ENCODE measurements at regions not wholly inside any gene's neighbourhood (a gene's known extent, or its start where the extent isn't known, plus 50 kb on each side); places are given as distances from the start of the nearest gene placed in this dataset.

GRCh38 chr4:138086611-138087041 lies 155.5 kb downstream of the SLC7A11 start:
- H2AFZ ChIP-seq (ENCODE audit: low read depth), result peak overlapping the region; percentile 61; the same call in 1 of the 2 replicates
- H3F3A ChIP-seq (replicated peaks; ENCODE audit: insufficient read depth), result peaks cover 3% of the 10 kb centered on the region
- no peak overlapping the region for H3K9ac ChIP-seq
- no peaks in the 10 kb centered on the region for H3K36me3 ChIP-seq (replicated peaks in 1 of 2; ENCODE audit: control insufficient read depth in 1 of 2, insufficient read depth in 2 of 2, low read length in 1 of 2)
- ChIA-PET CTCF (interaction anchor here (1.2 to 1.4 kb wide), 2 partner anchors 50 to 266 kb away, joined by 3 to 5 read pairs; no protein-coding TSS in a partner anchor), POLR2A (no interaction called here)
- H3K4me2 ChIP-seq, result 0 out of 2 replicates have a peak overlapping the region, but pooled peaks have one; percentile 16
- H3K4me3 ChIP-seq (ENCODE audit: low read depth in 2 of 2, low read length in 1 of 2), result no peak overlapping the region
- no peaks in the 10 kb centered on the region for H3K9me2 ChIP-seq
- no peaks in the 10 kb centered on the region for H3K79me2 ChIP-seq (ENCODE audit: insufficient read depth)
- peak overlapping the region; percentile 10 to 50; a peak in 2 of 4 replicates for H3K27ac ChIP-seq (ENCODE audit: low read depth in 2 of 2, low read length in 1 of 2)
- no peaks in the 10 kb centered on the region; a peak in 2 of 4 replicates for H3K4me1 ChIP-seq (ENCODE audit: control insufficient read depth in 1 of 2, insufficient read depth in 2 of 2, low read depth in 1 of 2, low read length in 1 of 2)
- TF ChIP-seq USF2 (IDR thresholded peaks at IDR 0.05; ENCODE audit: borderline replicate concordance, low read depth, low read length), result no peak
- no peak for TF ChIP-seq SIN3A (IDR thresholded peaks at IDR 0.05; ENCODE audit: borderline replicate concordance, low read depth, low read length)
- no peak for TF ChIP-seq TAF1 (IDR thresholded peaks at IDR 0.05; ENCODE audit: borderline replicate concordance, low read depth, low read length)
- TF ChIP-seq EZH2phosphoT487 (IDR thresholded peaks at IDR 0.05; ENCODE audit: borderline replicate concordance, low read depth), result no peak
- TF ChIP-seq FOSL2 (IDR thresholded peaks at IDR 0.05; ENCODE audit: borderline replicate concordance, low read depth), result no peak
- no peak for TF ChIP-seq MEF2A (IDR thresholded peaks at IDR 0.05; ENCODE audit: borderline replicate concordance, low read depth)
- TF ChIP-seq FOXJ3 (CRISPR knock-in tag; IDR thresholded peaks at IDR 0.05), result no peak
- no peak for TF ChIP-seq NRF1 (IDR thresholded peaks at IDR 0.05; ENCODE audit: low read depth, low read length)
- TF ChIP-seq CHD2 (IDR thresholded peaks at IDR 0.05; ENCODE audit: low read length, partially characterized antibody), result no peak
- no peak for TF ChIP-seq SMC3 (IDR thresholded peaks at IDR 0.05; ENCODE audit: low read depth, low read length)
- TF ChIP-seq REST (IDR thresholded peaks at IDR 0.05; ENCODE audit: low read depth, low read length), result no peak
- no peak for TF ChIP-seq FOXM1 (IDR thresholded peaks at IDR 0.05; ENCODE audit: low read depth)
- TF ChIP-seq USF1 (IDR thresholded peaks at IDR 0.05; ENCODE audit: borderline replicate concordance, low read depth), result no peak
- no peaks in the 10 kb centered on the region for H4K20me1 ChIP-seq (ENCODE audit: insufficient read depth)
- DNase-seq, result no peak
- no peaks in the 10 kb centered on the region for H3K27me3 ChIP-seq (ENCODE audit: insufficient read depth)
- WGBS (ENCODE audit: low lambda C conversion rate), result 7% methylated on average over 1 of the region's 1 CpG
- H3K9me3 ChIP-seq, result no peaks in the 10 kb centered on the region
